NCI-H2196 (cell line): ENCODE measurements at regions not wholly inside any gene's neighbourhood (a gene's known extent, or its start where the extent isn't known, plus 50 kb on each side); places are given as distances from the start of the nearest gene placed in this dataset.
"Not testable (repeated sequence)": the region's sequence is repeated elsewhere in the genome, so short reads cannot be mapped to it uniquely, and the experiment has no call there.

Experiments
- DNase-seq: peaks from one replicate; lab custom pipeline; 2025; ENCODE audit not compliant: unreplicated experiment; lab: John Stamatoyannopoulos, UW

GRCh38 chr21:17738176-17738953 lies 80.8 kb downstream of the C21orf91 start:
- DNase-seq, result no peak

GRCh38 chr21:17736072-17736471 lies 83.1 kb downstream of the C21orf91 start:
- DNase-seq, result no peak

- DNase-seq, result no peak
These were observed 85.9 kb downstream of the C21orf91 start for GRCh38 chr21:17733209-17733608.

GRCh38 chr21:17732306-17732705 lies 86.8 kb downstream of the C21orf91 start:
- DNase-seq, result peak; percentile 48

GRCh38 chr21:17731554-17731953 lies 87.6 kb downstream of the C21orf91 start:
- DNase-seq, result no peak

DNA sequence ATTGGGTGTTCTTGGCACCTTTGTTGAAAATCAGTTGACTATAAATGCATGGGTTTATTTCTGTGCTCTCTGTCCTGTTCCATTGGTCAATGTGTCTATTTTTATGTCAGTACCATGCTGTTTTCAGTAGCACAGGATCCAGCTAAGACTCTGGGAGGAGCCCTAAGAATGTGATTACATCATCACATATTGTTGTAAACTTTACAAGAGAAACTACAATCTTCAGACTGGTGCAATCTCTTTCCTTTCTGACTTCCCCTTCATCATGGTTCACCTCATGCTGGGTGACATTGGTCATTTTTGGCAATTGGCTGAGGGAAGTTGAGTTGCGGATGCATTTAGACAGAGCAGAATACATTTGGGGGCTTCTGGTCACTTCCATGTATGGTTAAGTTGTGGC lies 88.4 kb downstream of the C21orf91 start:
- no peak for DNase-seq

DNA sequence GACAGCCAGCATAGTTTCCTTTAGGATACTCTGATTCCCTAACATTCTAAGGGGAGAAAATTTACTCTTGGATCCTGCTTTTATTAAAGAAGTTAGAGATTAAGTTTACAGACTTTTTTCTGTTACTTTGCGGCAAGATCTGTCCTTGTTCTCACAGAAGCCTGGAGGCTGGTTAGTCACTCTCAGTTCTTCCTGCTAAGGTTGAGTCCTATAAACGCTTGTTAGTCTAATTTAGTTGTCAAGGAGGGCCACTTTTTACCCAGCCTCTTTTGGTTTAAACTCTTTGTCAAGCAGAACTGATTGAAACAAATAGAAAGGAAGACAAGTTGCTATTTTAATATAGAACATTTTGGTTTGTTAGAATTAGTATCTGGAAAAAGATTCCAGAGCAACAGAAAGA lies 89.7 kb downstream of the C21orf91 start:
- DNase-seq, result no peak

DNA sequence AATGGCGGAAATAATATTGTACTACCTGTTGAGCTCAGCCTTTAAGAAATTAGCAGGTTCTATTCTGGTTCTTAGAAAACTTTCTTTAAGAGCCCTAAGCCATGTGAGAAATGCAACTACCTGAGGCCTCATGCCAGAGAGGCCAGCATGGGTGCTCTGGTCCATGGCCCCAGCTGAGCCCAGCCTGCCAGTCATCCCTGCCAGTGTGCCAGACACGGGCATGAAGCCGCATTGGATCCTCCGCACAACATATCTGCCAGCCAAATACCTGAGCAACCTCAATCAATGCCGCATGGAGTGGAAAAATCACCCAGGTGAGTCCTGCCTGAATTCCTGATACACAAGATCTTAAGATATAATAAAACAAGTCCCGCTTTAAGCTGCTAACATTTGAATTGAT lies 91.8 kb downstream of the C21orf91 start:
- no peak for DNase-seq

GRCh38 chr21:17726047-17726829 lies 92.9 kb downstream of the C21orf91 start:
- no peak for DNase-seq

DNA sequence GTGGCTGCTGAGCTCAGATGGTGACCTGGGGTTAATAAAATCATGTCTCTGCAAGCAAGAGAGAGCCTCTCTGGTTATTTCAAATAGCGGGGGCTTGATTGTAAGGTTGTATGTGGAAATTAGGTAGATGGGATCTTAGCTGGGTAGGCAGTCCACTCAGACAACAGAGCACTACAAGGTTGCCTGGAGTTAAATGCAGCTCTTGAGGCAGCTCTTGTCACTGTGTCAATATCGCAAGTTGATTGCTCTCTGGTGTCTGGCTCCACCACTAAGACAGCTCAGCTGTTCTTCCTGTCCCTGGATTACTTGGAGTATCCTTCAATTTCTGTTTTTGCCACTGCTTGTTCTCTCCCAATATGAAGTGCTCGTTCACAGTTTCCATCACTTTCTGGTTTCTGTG lies 93.8 kb downstream of the C21orf91 start:
- DNase-seq, result no peak

DNA sequence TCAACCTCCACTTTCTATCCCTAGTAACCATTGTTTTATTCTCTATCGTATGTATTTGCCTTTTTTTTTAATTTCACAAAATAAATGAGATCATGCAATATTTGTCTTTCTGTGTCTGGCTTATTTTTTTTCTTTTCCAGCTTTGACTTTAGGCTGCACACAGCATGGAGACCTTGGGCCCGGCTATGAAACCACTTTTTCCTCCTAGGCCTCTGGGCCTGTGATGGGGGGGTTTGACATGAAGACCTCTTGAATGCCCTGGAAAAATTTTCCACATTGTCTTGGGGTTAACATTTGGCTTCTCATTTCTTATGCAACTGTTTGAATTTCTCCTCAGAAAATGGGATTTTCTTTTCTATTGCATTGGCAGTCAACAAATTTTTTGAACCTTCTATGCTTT lies 100.2 kb upstream of the BTG3 start:
- no peak for DNase-seq

DNA sequence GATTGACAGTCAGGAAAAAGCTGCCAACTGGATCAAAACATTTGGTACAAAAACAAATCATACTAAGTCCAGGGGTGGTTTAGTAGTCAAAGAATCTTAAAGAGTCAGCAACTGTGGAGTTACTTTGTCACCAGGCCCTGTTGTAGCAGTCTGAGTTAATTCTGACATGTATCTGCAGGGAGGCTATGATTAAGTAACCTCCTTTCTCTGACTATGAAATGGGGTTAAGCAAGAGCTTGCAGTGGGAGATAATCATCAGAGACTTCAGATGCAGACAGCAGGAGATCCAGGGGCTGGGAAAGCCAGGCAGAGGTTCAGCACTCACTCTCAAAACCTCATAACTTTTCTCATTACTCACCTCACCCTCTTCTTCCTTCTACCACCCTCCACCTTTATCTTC lies 99.2 kb upstream of the BTG3 start:
- no peak for DNase-seq

- DNase-seq, result no peak
These were observed 96.5 kb upstream of the BTG3 start for GRCh38 chr21:17709266-17709611.

GRCh38 chr21:17708522-17709265 lies 96.0 kb upstream of the BTG3 start:
- DNase-seq, result no peak

- no peak for DNase-seq
These were observed 87.0 kb upstream of the BTG3 start for GRCh38 chr21:17699524-17700189.

- DNase-seq, result no peak
These were observed 84.8 kb upstream of the BTG3 start for GRCh38 chr21:17697473-17697872.

DNA sequence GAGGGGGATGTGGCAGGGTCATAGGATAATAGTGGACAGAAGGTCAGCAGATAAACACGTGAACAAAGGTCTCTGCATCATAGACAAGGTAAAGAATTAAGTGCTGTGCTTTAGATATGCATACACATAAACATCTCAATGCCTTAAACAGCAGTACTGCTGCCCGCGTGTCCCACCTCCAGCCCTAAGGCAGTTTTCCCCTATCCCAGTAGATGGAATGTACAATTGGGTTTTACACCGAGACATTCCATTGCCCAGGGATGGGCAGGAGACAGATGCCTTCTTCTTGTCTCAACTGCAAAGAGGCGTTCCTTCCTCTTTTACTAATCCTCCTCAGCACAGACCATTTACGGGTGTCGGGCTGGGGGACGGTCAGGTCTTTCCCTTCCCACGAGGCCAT lies 81.7 kb upstream of the BTG3 start:
- DNase-seq, result not testable (repeated sequence)

DNA sequence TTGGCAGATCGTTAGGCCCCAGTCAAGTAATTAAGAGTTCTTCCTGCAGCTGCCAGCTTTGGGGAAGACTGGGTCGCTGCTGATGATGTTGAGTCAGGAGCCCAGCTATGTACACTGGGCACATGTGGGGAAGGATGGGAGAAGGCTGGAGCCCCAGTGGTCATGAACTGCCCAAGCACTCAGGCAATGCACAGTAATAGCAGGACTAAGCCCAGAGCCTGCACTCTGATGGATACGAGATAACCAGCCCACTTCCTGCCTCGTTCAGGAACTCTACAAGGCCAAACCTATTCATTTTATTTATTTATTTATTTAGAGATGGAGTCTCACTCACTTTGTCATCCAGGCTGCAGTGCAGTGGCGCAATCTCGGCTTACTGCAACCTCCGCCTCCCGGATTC lies 81.1 kb upstream of the BTG3 start:
- DNase-seq, result no peak

DNA sequence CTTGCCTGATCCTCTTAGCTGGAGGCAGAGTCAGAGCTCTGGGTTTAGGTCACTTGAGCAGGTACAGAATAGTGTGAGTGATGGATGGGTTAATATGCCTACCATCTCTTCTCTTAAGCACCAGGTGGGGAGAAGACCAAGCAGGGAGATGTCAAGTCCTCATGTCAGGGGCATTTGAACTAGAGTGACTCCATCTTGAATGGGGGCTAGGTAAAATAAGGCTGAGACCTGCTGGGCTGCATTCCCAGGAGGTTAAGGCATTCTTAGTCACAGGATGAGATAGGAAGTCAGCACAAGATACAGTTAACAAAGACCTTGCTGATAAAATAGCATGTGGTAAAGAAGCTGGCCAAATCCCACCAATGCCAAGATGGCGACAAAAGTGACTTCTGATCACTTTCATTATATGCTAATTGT lies 77.4 kb upstream of the BTG3 start:
- DNase-seq, result no peak

GRCh38 chr21:17688912-17689874 lies 76.5 kb upstream of the BTG3 start:
- DNase-seq, result no peak
